ENCODE measurements at regions not wholly inside any gene's neighbourhood (a gene's known extent, or its start where the extent isn't known, plus 50 kb on each side); places are given as distances from the start of the nearest gene placed in this dataset.

- peak; percentile 11 for DNase-seq
Measured at GRCh38 chr22:46026899-46027210, 49.9 kb upstream of the WNT7B start.

- DNase-seq: peak; percentile 50
Measured at GRCh38 chr22:46027211-46028105, 50.5 kb upstream of the WNT7B start.

GRCh38 chr22:46028106-46028991 is 51.4 kb upstream of the WNT7B start:
- DNase-seq: peak; percentile 21

GRCh38 chr22:46029036-46029435 is 52.1 kb upstream of the WNT7B start:
- no peak for DNase-seq

- peak; percentile 13 for DNase-seq
Measured at GRCh38 chr22:46029574-46030200, 52.7 kb upstream of the WNT7B start.

GRCh38 chr22:46030231-46030880 is 53.4 kb upstream of the WNT7B start:
- DNase-seq: peak; percentile 34

GRCh38 chr22:46031066-46031465 is 54.1 kb upstream of the WNT7B start:
- peak; percentile 10 for DNase-seq

GRCh38 chr22:46031557-46031956 is 54.6 kb upstream of the WNT7B start:
- DNase-seq: no peak

- DNase-seq: peak; percentile 18
Measured at GRCh38 chr22:46031965-46032851, 55.2 kb upstream of the WNT7B start.

GRCh38 chr22:46033256-46034200 is 56.6 kb upstream of the WNT7B start:
- DNase-seq: peak; percentile 13

- peak; percentile 13 for DNase-seq
Measured at GRCh38 chr22:46034480-46034879, 57.5 kb upstream of the WNT7B start.

- DNase-seq: no peak
Measured at GRCh38 chr22:46035380-46035741, 58.4 kb upstream of the WNT7B start.

- DNase-seq: peak; percentile 100
Measured at GRCh38 chr22:46035742-46036557, 59.0 kb upstream of the WNT7B start.

- peak; percentile 44 for DNase-seq
Measured at GRCh38 chr22:46036558-46037408, 59.8 kb upstream of the WNT7B start.

GRCh38 chr22:46038174-46038487 is 61.2 kb upstream of the WNT7B start:
- DNase-seq: no peak

- peak; percentile 15 for DNase-seq
Measured at GRCh38 chr22:46038516-46039430, 61.8 kb upstream of the WNT7B start.

GRCh38 chr22:46039535-46039934 is 62.6 kb upstream of the WNT7B start:
- DNase-seq: no peak
